ENCODE measurements at regions not wholly inside any gene's neighbourhood (a gene's known extent, or its start where the extent isn't known, plus 50 kb on each side); places are given as distances from the start of the nearest gene placed in this dataset.

GRCh38 chrY:13094411-13094810 is 189.7 kb downstream of the DDX3Y start:
- peak overlapping the region; percentile 7 for H2BK120ac ChIP-seq (replicated peaks; ENCODE audit: low read depth, low read length)
- no peaks in the 10 kb centered on the region for H3K23me2 ChIP-seq (ENCODE audit: low read depth, low read length)
- DNase-seq (ENCODE audit: low read depth in 1 of 2, low spot score in 2 of 2) (no peak), FAIRE-seq (no peak)
- peaks cover 0 to 8% (median 3%) of the 10 kb centered on the region in 4 experiments; a peak in 4 of 7 replicates for H3K4me1 ChIP-seq (replicated peaks in 1 of 4; ENCODE audit: control insufficient read depth in 3 of 4, insufficient read depth in 4 of 4, low read length in 3 of 4)
- H4K8ac ChIP-seq (ENCODE audit: extremely low read depth, insufficient read depth, low read length): no peak overlapping the region
- H3K4ac ChIP-seq (replicated peaks; ENCODE audit: insufficient read length, low read depth, low read length): no peak overlapping the region
- H2BK20ac ChIP-seq (ENCODE audit: low read length): peak overlapping the region; percentile 86
- no peaks in the 10 kb centered on the region for H3K79me1 ChIP-seq (ENCODE audit: low read depth, low read length)
- no peak overlapping the region for H2BK15ac ChIP-seq (ENCODE audit: low read length)
- no peak overlapping the region for H3K14ac ChIP-seq (ENCODE audit: insufficient read length)
- CTCF ChIA-PET (ENCODE audit: partially characterized antibody): interaction anchor here (0.7 kb wide), 1 partner anchor 657 kb away, joined by 3 read pairs; no protein-coding TSS in a partner anchor
- 0 out of 2 replicates have a peak overlapping the region, but pooled peaks have one; percentile 69 for H3K27ac ChIP-seq (ENCODE audit: low read depth, low read length)
- POLR2A ChIA-PET (ENCODE audit: partially characterized antibody): interaction anchor here (0.7 kb wide), 1 partner anchor 60 kb away, joined by 3 read pairs; no protein-coding TSS in a partner anchor
- H3K27me3 ChIP-seq (replicated peaks in 1 of 4; ENCODE audit: control insufficient read depth in 3 of 4, extremely low read depth in 1 of 4, insufficient read depth in 3 of 4, low read length in 3 of 4): no peaks in the 10 kb centered on the region
- no peak overlapping the region for H3K56ac ChIP-seq (replicated peaks; ENCODE audit: insufficient read length, low read depth, low read length)
- no peak overlapping the region for H2AFZ ChIP-seq (ENCODE audit: low read length)
- H4K20me1 ChIP-seq (replicated peaks in 1 of 2; ENCODE audit: control insufficient read depth in 1 of 2, insufficient read depth in 2 of 2, low read length in 2 of 2): no peaks in the 10 kb centered on the region
- peak overlapping the region; percentile 39; the same call in 1 of the 2 replicates for H2AK5ac ChIP-seq (ENCODE audit: low read depth, low read length)
- no peaks in the 10 kb centered on the region for H3K79me2 ChIP-seq (ENCODE audit: control insufficient read depth in 1 of 2, insufficient read depth in 2 of 2, low read length in 2 of 2)
- H4K91ac ChIP-seq (replicated peaks; ENCODE audit: insufficient read length, low read length): no peak overlapping the region
- no peak overlapping the region for H3K9ac ChIP-seq (replicated peaks in 1 of 4; ENCODE audit: extremely low read depth in 1 of 4, low read depth in 3 of 4, low read length in 3 of 4)
- H3K9me3 ChIP-seq (ENCODE audit: insufficient read depth in 2 of 2, low read depth in 1 of 2, low read length in 1 of 2): peaks cover 6% of the 10 kb centered on the region in 2 experiments; a peak in 3 of 4 replicates
- H2BK12ac ChIP-seq (ENCODE audit: low read depth, low read length): no peak overlapping the region
- H4K5ac ChIP-seq (ENCODE audit: insufficient read length, low read depth, low read length): no peak overlapping the region
- peaks cover 0 to 3% (median under 1%) of the 10 kb centered on the region in 4 experiments; a peak in 2 of 8 replicates for H3K36me3 ChIP-seq (ENCODE audit: control insufficient read depth in 2 of 4, insufficient read depth in 4 of 4, low read length in 3 of 4)
- H3K4me3 ChIP-seq (ENCODE audit: extremely low read depth in 1 of 4, insufficient read depth in 2 of 4, low read depth in 3 of 4, low read length in 4 of 4): no peak overlapping the region
- WGBS, 2 experiments (ENCODE audit: extremely low coverage in 1 of 2, insufficient coverage in 1 of 2, insufficient read length in 1 of 2, insufficient replicate concordance in 2 of 2, low coverage in 1 of 2, low lambda C conversion rate in 2 of 2, missing lambda C conversion rate in 1 of 2): 67% methylated on average over 1 of the region's 1 CpG; no CpG with 5 or more reads in 1 of the 2 experiments
- peak overlapping the region; percentile 69; the same call in 1 of the 2 replicates for H2BK5ac ChIP-seq (ENCODE audit: low read depth, low read length)
- peak overlapping the region; percentile 25; the same call in 1 of the 2 replicates for H3K18ac ChIP-seq (ENCODE audit: extremely low read depth, low read length)
- H3K23ac ChIP-seq (ENCODE audit: insufficient read length): no peak overlapping the region
- H3K4me2 ChIP-seq (ENCODE audit: insufficient read depth in 1 of 2, low read depth in 2 of 2, low read length in 2 of 2): no peak overlapping the region
- TF ChIP-seq CTCF (IDR thresholded peaks at IDR 0.05; ENCODE audit: control extremely low read depth in 1 of 3, insufficient read depth in 1 of 3, low read depth in 1 of 3, low read length in 3 of 3) (peak in 2 of 3 experiments; percentile 3 to 21; a peak in 2 of 4 replicates), RXRA (IDR thresholded peaks at IDR 0.05; ENCODE audit: insufficient read depth, low read depth, low read length) (no peak), KDM1A (IDR thresholded peaks at IDR 0.05; ENCODE audit: borderline replicate concordance, low read length) (no peak), MAX (IDR thresholded peaks at IDR 0.05) (no peak), EP300 (IDR thresholded peaks at IDR 0.05; ENCODE audit: borderline replicate concordance in 1 of 2, low read depth in 2 of 2, low read length in 2 of 2) (no peak), SRF (IDR thresholded peaks at IDR 0.05; ENCODE audit: low read depth, low read length) (no peak), RAD21 (IDR thresholded peaks at IDR 0.05 in 1 of 2, conservative IDR thresholded peaks at IDR 0.05 in 1 of 2; ENCODE audit: low read depth in 2 of 2, low read length in 2 of 2) (peak; percentile 13 to 39; a peak in 2 of 4 replicates), ATF3 (IDR thresholded peaks at IDR 0.05; ENCODE audit: insufficient read depth, low read depth, low read length) (no peak), NRF1 (IDR thresholded peaks at IDR 0.05; ENCODE audit: low read depth, low read length) (no peak)
